NCI-H1105 (cell line): ENCODE measurements at regions not wholly inside any gene's neighbourhood (a gene's known extent, or its start where the extent isn't known, plus 50 kb on each side); places are given as distances from the start of the nearest gene placed in this dataset.
A peak's percentile ranks its signal among the peaks of the same experiment; 100 is the strongest.

Experiments used
- DNase-seq: peaks from one replicate; lab custom pipeline; 2025; lab: John Stamatoyannopoulos, UW

GRCh38 chr7:56291-56913 lies 136.0 kb upstream of the FAM20C start:
- no peak for DNase-seq

GRCh38 chr7:57071-57470 lies 135.3 kb upstream of the FAM20C start:
- no peak for DNase-seq

GRCh38 chr7:57482-58255 lies 134.7 kb upstream of the FAM20C start:
- DNase-seq, result no peak

GRCh38 chr7:58316-58715 lies 134.1 kb upstream of the FAM20C start:
- DNase-seq, result no peak

- DNase-seq, result no peak
Measured at GRCh38 chr7:59079-60016, 133.0 kb upstream of the FAM20C start.

- no peak for DNase-seq
Measured at GRCh38 chr7:60017-60675, 132.2 kb upstream of the FAM20C start.

GRCh38 chr7:60706-61105 lies 131.7 kb upstream of the FAM20C start:
- DNase-seq, result no peak

- no peak for DNase-seq
Measured at GRCh38 chr7:61111-61510, 131.3 kb upstream of the FAM20C start.

- no peak for DNase-seq
Measured at GRCh38 chr7:61576-62360, 130.6 kb upstream of the FAM20C start.

GRCh38 chr7:62361-63116 lies 129.8 kb upstream of the FAM20C start:
- DNase-seq, result no peak

GRCh38 chr7:63117-63480 lies 129.3 kb upstream of the FAM20C start:
- no peak for DNase-seq

- DNase-seq, result no peak
Measured at GRCh38 chr7:63521-64021, 128.8 kb upstream of the FAM20C start.

GRCh38 chr7:64098-64915 lies 128.1 kb upstream of the FAM20C start:
- peak; percentile 2 for DNase-seq

- no peak for DNase-seq
Measured at GRCh38 chr7:64916-65341, 127.4 kb upstream of the FAM20C start.

GRCh38 chr7:65554-65953 lies 126.8 kb upstream of the FAM20C start:
- DNase-seq, result no peak

- DNase-seq, result no peak
Measured at GRCh38 chr7:66296-66695, 126.1 kb upstream of the FAM20C start.

GRCh38 chr7:66741-67140 lies 125.6 kb upstream of the FAM20C start:
- no peak for DNase-seq

- DNase-seq, result no peak
Measured at GRCh38 chr7:67661-68395, 124.5 kb upstream of the FAM20C start.

GRCh38 chr7:68629-69028 lies 123.7 kb upstream of the FAM20C start:
- no peak for DNase-seq
